ENCODE measurements at regions not wholly inside any gene's neighbourhood (a gene's known extent, or its start where the extent isn't known, plus 50 kb on each side); places are given as distances from the start of the nearest gene placed in this dataset.

DNA sequence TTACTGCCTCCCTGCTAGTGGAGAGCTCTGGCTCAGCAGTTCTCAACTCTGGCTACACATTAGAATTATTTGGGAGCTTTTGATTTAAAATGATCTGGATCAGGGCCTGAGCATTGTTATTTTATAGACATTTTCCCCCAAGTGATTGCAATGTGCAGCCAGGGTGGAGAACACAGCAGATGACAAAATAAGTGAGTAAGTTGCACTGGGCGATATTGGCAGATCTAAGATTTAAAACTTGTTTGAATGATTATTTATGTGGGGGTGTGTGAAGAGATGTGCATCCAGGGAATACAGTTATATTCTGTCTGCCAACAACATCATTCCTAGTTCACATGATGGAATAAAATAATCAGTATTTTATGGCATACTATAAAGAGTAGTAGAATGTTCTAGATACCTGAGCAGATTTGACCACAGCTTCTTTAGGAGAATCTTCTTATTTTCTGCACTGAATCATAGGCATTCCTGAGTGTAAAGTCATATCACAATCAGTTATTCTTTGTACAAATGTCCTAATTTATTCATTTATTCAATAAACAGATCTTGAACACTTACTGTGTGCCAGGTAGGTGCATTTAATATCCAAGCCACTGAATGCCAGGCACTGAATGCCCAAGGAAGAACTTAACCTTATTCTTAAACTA lies 123.9 kb downstream of the UCHL1 start:
- no peak for DNase-seq (ENCODE audit: low spot score in 2 of 2)
- Mint-ChIP-seq H3K27ac (ENCODE audit: low read depth) (no peak overlapping the region), H3K9me3 (peaks cover 21% of the 10 kb centered on the region), H3K27me3 (no peaks in the 10 kb centered on the region), H3K4me1 (no peaks in the 10 kb centered on the region), H3K4me3 (no peak overlapping the region), H3K36me3 (ENCODE audit: insufficient read depth) (no peaks in the 10 kb centered on the region)
- ATAC-seq (replicated peaks; ENCODE audit: extremely low read depth, poor library complexity, severe bottlenecking) = no peak

DNA sequence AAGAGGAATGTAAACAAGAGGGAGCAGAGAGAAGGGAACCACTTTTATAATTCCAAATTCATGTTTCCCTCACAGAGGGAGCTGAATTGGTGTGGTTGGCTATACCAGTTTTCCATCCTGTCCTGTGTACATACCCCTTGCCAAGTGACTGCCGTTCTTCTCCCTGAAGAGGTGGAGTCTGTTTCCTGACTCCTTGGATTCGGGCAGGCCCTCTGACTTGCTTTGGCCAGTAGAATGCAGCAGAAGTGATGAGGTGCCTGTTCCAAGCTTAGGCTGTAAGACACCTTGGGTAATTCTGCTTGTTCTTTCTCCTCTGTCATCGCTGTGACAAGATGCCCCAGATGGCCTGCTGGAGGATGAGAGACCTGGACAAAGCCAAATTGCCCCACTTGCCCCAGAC lies 124.7 kb downstream of the UCHL1 start:
- H3K27ac Mint-ChIP-seq (ENCODE audit: low read depth) = no peak overlapping the region
- H3K27me3 Mint-ChIP-seq = no peaks in the 10 kb centered on the region
- H3K4me3 Mint-ChIP-seq = no peak overlapping the region
- peaks cover 21% of the 10 kb centered on the region for H3K9me3 Mint-ChIP-seq
- no peak for ATAC-seq (replicated peaks; ENCODE audit: extremely low read depth, poor library complexity, severe bottlenecking)
- no peak for DNase-seq (ENCODE audit: low spot score in 2 of 2)
- H3K4me1 Mint-ChIP-seq = no peaks in the 10 kb centered on the region
- no peaks in the 10 kb centered on the region for H3K36me3 Mint-ChIP-seq (ENCODE audit: insufficient read depth)

DNA sequence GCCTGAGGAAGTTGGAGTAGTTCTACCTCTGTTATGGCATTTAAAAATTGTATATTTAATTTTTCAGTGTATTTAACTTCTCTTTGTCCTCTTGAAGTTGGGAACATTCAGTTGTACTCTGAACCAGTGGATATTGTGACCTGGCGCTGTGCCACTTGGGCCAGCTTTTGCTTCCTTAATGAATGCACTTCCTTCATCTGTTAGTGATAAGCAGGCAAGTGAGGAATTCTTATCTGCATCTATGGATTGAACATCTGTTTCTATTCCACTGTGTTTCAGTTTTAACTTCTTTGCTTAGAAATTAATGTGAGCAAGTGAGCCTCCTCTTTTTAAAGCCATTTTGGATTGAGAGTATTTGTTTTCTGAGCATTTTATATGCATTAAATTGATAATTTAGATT lies 128.3 kb downstream of the UCHL1 start:
- no peak overlapping the region for H3K27ac Mint-ChIP-seq (ENCODE audit: low read depth)
- DNase-seq (ENCODE audit: low spot score in 2 of 2) = no peak

DNA sequence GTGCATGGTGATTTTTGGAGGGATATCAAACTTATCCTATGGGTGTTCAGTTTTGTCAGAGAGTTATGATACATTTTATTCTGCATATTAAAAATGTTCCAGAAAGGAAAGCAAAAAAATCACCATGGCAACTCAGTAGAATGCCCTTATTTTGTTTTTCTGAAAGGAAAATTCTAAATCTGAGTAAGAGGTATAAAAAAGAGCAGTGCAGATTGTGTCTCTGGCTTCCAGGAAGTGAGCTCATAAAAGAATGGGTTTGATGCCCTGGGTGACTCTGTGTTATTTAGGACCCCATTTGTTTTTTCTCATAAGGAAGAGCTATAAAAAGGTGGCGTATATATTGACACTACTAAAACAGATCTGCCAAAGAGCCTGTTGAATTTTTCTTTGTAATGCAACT lies 128.8 kb downstream of the UCHL1 start:
- H3K4me1 Mint-ChIP-seq = no peaks in the 10 kb centered on the region
- peaks cover 20% of the 10 kb centered on the region for H3K9me3 Mint-ChIP-seq
- ATAC-seq (replicated peaks; ENCODE audit: extremely low read depth, poor library complexity, severe bottlenecking) (no peak), DNase-seq (ENCODE audit: low spot score in 2 of 2) (no peak)
- H3K27ac Mint-ChIP-seq (ENCODE audit: low read depth) = no peak overlapping the region
- H3K4me3 Mint-ChIP-seq = no peak overlapping the region
- H3K36me3 Mint-ChIP-seq (ENCODE audit: insufficient read depth) = no peaks in the 10 kb centered on the region
- H3K27me3 Mint-ChIP-seq = no peaks in the 10 kb centered on the region

More for the DNA sequence above, 128.3 kb downstream of the UCHL1 start:
- H3K27me3 Mint-ChIP-seq = no peaks in the 10 kb centered on the region
- H3K4me3 Mint-ChIP-seq = no peak overlapping the region
- no peak for ATAC-seq (replicated peaks; ENCODE audit: extremely low read depth, poor library complexity, severe bottlenecking)
- no peaks in the 10 kb centered on the region for H3K4me1 Mint-ChIP-seq
- no peaks in the 10 kb centered on the region for H3K36me3 Mint-ChIP-seq (ENCODE audit: insufficient read depth)
- H3K9me3 Mint-ChIP-seq = peaks cover 20% of the 10 kb centered on the region

DNA sequence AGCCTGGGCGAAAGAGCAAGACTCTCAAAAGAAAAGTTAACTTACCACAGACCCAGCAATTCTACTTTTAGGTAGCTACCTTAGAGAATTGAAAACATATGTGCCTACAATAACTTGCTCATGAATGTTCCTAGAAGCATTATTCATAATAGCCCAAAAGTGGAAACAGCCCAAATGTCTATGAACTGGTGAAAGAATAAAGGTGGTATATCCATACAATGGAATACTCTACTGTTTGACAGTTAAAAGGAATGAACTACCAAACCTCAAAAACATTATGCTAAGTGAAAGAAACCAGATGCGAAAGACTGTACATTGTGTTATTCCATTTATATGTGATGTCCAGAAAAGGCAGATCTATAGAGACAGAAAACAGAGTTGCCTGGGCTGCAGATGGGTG lies 131.4 kb downstream of the UCHL1 start:
- ATAC-seq (replicated peaks; ENCODE audit: extremely low read depth, poor library complexity, severe bottlenecking) (no peak), DNase-seq (ENCODE audit: low spot score in 2 of 2) (no peak)
- Mint-ChIP-seq H3K4me3 (no peak overlapping the region), H3K4me1 (no peaks in the 10 kb centered on the region), H3K9me3 (peaks cover 14% of the 10 kb centered on the region), H3K36me3 (ENCODE audit: insufficient read depth) (no peaks in the 10 kb centered on the region), H3K27ac (ENCODE audit: low read depth) (no peak overlapping the region), H3K27me3 (no peaks in the 10 kb centered on the region)

DNA sequence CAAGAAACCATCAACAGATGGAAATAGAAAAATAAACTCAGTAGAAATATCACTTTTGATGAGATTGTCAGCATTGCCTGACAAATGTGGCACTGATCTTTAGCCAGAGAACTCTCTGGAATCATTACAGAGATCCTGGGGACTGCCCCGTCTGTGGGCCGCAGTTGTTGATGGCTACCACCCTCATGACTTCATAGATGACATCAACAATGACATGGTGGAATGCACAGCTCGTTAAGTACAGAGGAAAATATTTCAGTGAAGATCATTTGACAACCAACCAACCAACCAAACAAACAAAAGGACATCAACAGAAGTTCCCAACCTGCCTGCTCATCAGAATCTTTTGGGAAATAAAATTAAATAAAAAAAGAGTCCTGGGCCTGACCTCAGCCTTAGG lies 132.6 kb downstream of the UCHL1 start:
- Mint-ChIP-seq H3K27ac (ENCODE audit: low read depth) (no peak overlapping the region), H3K4me3 (no peak overlapping the region), H3K36me3 (ENCODE audit: insufficient read depth) (no peaks in the 10 kb centered on the region), H3K9me3 (peaks cover 5% of the 10 kb centered on the region), H3K27me3 (no peaks in the 10 kb centered on the region), H3K4me1 (no peaks in the 10 kb centered on the region)
- no peak for DNase-seq (ENCODE audit: low spot score in 2 of 2)
- no peak for ATAC-seq (replicated peaks; ENCODE audit: extremely low read depth, poor library complexity, severe bottlenecking)

DNA sequence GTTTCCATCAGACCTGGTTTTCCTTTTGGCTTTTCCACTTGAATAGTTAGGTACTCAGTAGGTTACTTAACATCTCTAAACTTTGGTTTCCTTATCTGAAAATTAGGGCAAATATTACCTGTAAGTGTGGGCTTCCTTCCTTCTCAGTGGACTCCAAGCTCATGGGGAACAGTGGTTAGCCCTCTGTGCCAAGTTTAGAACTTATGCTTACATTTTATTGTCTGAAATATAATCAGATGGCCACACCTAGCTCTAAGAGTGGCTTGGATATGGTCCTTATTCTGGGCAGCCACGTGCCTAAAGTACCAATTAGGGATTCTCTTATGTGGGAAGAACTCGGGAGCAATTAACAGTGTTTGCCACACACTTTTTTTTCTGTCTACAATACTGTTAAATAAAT lies 133.9 kb downstream of the UCHL1 start:
- H3K4me1 Mint-ChIP-seq = no peaks in the 10 kb centered on the region
- no peak overlapping the region for H3K27ac Mint-ChIP-seq (ENCODE audit: low read depth)
- no peaks in the 10 kb centered on the region for H3K36me3 Mint-ChIP-seq (ENCODE audit: insufficient read depth)
- H3K4me3 Mint-ChIP-seq = no peak overlapping the region
- H3K9me3 Mint-ChIP-seq = peaks cover 5% of the 10 kb centered on the region
- no peaks in the 10 kb centered on the region for H3K27me3 Mint-ChIP-seq
- no peak for DNase-seq (ENCODE audit: low spot score in 2 of 2)
- no peak for ATAC-seq (replicated peaks; ENCODE audit: extremely low read depth, poor library complexity, severe bottlenecking)

DNA sequence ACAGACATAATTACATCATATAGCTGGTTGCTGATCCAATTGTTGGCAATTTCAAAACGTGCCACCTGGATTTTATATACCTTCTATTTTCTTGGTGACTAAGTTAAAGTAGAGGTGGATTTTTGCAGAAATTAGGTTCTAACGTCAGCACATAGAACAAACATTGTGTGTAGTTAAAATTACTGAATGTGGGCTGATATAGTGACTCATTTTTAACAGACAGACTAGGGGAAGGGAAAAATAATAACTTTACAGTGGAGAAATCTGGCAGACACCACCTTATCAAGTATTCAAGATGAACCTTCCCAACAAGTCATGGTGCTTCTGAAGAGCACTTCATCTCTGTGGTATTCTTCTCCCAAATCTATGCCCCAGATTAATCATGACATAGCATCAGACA lies 134.5 kb downstream of the UCHL1 start:
- DNase-seq (ENCODE audit: low spot score in 2 of 2) (no peak), ATAC-seq (replicated peaks; ENCODE audit: extremely low read depth, poor library complexity, severe bottlenecking) (no peak)
- H3K4me3 Mint-ChIP-seq = no peak overlapping the region
- H3K36me3 Mint-ChIP-seq (ENCODE audit: insufficient read depth) = no peaks in the 10 kb centered on the region
- H3K27ac Mint-ChIP-seq (ENCODE audit: low read depth) = no peak overlapping the region
- no peaks in the 10 kb centered on the region for H3K4me1 Mint-ChIP-seq
- H3K9me3 Mint-ChIP-seq = peaks cover 5% of the 10 kb centered on the region
- H3K27me3 Mint-ChIP-seq = no peaks in the 10 kb centered on the region

DNA sequence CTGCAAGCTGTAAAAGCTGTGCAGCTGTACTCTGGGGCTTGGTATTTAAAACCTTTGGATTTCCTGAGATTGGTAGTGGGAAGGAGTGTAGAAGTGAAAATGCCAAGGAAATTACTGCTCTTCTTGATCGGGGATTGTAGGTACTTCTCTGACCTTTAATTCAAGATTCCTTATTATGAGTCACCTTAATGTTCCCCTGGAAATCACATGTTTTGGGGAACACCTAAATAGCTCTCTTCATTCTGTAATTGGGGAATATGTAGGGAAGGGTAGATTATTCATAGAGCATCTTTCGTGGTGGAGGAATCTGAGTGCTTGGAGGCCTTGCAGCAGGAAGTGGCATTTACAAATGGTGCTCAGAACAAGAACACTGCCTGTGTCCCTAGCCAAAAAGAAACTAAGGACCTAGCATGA lies 137.8 kb downstream of the UCHL1 start:
- Mint-ChIP-seq H3K27ac (ENCODE audit: low read depth) (no peak overlapping the region), H3K4me3 (no peak overlapping the region), H3K36me3 (ENCODE audit: insufficient read depth) (no peaks in the 10 kb centered on the region), H3K27me3 (no peaks in the 10 kb centered on the region), H3K9me3 (no peaks in the 10 kb centered on the region), H3K4me1 (no peaks in the 10 kb centered on the region)
- no peak for ATAC-seq (replicated peaks; ENCODE audit: extremely low read depth, poor library complexity, severe bottlenecking)
- no peak for DNase-seq (ENCODE audit: low spot score in 2 of 2)

DNA sequence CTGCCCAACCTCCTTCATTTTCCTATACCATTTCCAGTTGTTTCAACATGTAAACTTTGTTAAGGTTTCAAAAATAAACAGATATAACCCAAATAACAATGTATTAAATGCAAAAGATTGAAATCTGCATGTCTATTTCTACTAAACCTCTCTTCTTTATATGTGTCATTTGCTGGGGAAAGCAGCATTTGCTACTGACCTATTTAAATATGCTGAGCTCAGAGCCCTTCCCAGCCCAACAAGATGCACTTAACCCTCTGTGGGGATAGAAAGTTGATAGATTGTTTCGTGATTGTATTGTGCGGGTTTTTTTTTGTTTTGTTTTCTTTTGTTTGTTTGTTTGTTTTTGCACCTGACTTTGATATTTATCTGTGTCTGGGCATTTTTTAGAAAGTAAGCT lies 139.5 kb downstream of the UCHL1 start:
- DNase-seq (ENCODE audit: low spot score in 2 of 2) (no peak), ATAC-seq (replicated peaks; ENCODE audit: extremely low read depth, poor library complexity, severe bottlenecking) (no peak)
- Mint-ChIP-seq H3K27ac (ENCODE audit: low read depth) (no peak overlapping the region), H3K27me3 (no peaks in the 10 kb centered on the region), H3K4me1 (no peaks in the 10 kb centered on the region), H3K36me3 (ENCODE audit: insufficient read depth) (no peaks in the 10 kb centered on the region), H3K4me3 (no peak overlapping the region), H3K9me3 (no peaks in the 10 kb centered on the region)

DNA sequence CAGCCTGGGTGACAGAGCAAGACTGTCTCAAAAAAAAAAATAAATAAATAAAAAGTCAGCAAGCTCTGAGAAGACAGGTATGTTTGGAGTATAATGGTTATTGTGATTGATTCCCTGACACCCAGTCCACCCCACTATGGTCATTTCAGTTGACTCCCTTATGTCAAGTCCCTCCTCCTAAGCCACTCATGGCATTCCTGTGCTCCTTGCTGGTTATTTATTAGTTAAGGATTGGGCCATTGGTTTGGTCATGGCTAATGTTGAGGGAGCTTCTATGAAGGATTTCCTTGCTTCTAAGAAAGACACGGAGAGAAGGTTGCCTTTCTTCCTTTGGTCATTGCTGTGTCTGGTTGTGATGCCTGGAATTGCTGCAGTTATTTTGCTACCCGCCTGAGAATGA lies 140.1 kb downstream of the UCHL1 start:
- ATAC-seq (replicated peaks; ENCODE audit: extremely low read depth, poor library complexity, severe bottlenecking) (no peak), DNase-seq (ENCODE audit: low spot score in 2 of 2) (no peak)
- no peaks in the 10 kb centered on the region for H3K9me3 Mint-ChIP-seq
- H3K27me3 Mint-ChIP-seq = no peaks in the 10 kb centered on the region
- no peaks in the 10 kb centered on the region for H3K36me3 Mint-ChIP-seq (ENCODE audit: insufficient read depth)
- no peak overlapping the region for H3K27ac Mint-ChIP-seq (ENCODE audit: low read depth)
- H3K4me3 Mint-ChIP-seq = no peak overlapping the region
- no peaks in the 10 kb centered on the region for H3K4me1 Mint-ChIP-seq

DNA sequence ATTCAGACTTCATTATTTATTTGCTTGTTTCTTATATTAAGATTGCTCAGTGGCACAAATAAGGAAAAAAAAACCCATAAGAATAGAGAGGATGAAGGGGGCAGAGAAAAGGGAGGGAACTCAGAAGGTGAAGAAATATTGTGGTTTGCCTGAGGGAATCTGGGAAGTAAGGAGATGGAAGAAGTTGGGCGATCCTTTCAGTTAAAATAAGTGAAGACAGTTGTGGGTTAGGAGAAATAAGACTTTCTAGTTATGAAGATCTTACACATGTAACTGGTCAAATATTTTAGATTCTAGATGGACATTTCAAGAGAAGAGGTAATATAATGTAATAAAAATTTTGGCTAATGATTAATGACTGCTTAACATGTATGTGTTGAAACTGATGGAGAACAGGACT lies 138.7 kb upstream of the LIMCH1 start:
- no peaks in the 10 kb centered on the region for H3K4me1 Mint-ChIP-seq
- no peaks in the 10 kb centered on the region for H3K27me3 Mint-ChIP-seq
- ATAC-seq (replicated peaks; ENCODE audit: extremely low read depth, poor library complexity, severe bottlenecking) = no peak
- H3K27ac Mint-ChIP-seq (ENCODE audit: low read depth) = no peak overlapping the region
- H3K36me3 Mint-ChIP-seq (ENCODE audit: insufficient read depth) = no peaks in the 10 kb centered on the region
- H3K4me3 Mint-ChIP-seq = no peak overlapping the region
- no peak for DNase-seq (ENCODE audit: low spot score in 2 of 2)
- H3K9me3 Mint-ChIP-seq = no peaks in the 10 kb centered on the region

DNA sequence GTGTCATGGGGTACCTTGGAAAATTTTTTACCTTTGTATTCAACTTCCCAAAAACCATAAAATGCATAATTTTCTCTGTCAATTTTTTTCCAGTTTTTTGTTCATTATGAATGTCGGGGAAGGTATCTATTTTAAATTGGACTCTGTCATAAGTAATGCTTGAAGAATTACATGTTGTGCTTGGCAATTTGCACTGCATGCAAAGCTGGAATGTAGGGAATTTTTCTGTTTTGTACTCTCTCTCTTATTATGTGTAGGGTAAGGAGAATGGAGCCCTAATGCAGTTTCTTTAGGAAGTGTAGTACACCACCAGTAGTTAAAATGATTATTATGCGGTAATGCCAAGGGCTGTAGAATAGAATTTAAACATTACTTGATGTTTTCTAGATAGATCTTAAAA lies 137.7 kb upstream of the LIMCH1 start:
- Mint-ChIP-seq H3K27ac (ENCODE audit: low read depth) (no peak overlapping the region), H3K4me1 (no peaks in the 10 kb centered on the region), H3K36me3 (ENCODE audit: insufficient read depth) (no peaks in the 10 kb centered on the region), H3K9me3 (no peaks in the 10 kb centered on the region), H3K27me3 (no peaks in the 10 kb centered on the region), H3K4me3 (no peak overlapping the region)
- DNase-seq (ENCODE audit: low spot score in 2 of 2) (no peak), ATAC-seq (replicated peaks; ENCODE audit: extremely low read depth, poor library complexity, severe bottlenecking) (no peak)

Data from central memory CD8-positive, alpha-beta T cell (primary cell).